RWPE1 (cell line): ENCODE measurements at regions not wholly inside any gene's neighbourhood (a gene's known extent, or its start where the extent isn't known, plus 50 kb on each side); places are given as distances from the start of the nearest gene placed in this dataset.
A peak's percentile ranks its signal among the peaks of the same experiment; 100 is the strongest.

Experiments
- CTCF ChIA-PET: fragments of 350-600 bp; sonication (Branson Sonifier 250); formaldehyde crosslinking; extraction: SDS; loops from one replicate; lab custom pipeline; 2021; lab: Yijun Ruan, JAX
- POLR2A ChIA-PET: fragments of 400-600 bp; formaldehyde crosslinking; extraction: SDS; loops from one replicate; lab custom pipeline; 2020; ENCODE audit warnings: antibody characterized with exemption; ENCODE audit not compliant: low non-redundant PET; lab: Yijun Ruan, JAX
- DNase-seq: peaks from one replicate; pipeline ENCODE4 v3.0.0; 2012; ENCODE audit warnings: low spot score
- H3K27ac ChIP-seq: fragments of 450-650 bp; 2 replicates; pipeline ENCODE4 v1.5.1; 2017
- TF ChIP-seq, protein P1 (sequence below): fragments of 450-650 bp; conservative IDR thresholded peaks from 2 replicates; pipeline ENCODE4 v1.5.1; 2017; ENCODE audit warnings: low read depth, mild to moderate bottlenecking

DNA sequence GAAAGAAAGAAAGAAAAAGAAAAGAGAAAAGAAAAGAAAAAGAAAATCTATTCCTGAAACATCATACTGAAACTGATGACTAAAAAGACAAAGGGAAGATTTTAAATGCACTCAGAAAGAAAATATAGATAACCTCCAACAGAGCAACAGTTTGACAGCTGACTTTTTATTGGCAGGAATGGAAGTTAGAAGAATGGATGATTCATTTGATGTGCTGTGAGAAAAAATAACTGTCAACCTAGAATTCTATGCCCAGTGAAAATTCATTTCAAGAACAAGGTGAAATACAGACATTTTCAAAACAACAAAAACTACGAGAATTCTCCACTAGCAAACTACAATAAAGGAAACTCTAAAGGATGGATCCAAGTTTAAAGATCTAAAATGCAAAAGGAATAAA is 50.5 kb upstream of the HSPA12A start:
- POLR2A ChIA-PET, result no interaction called here
- CTCF ChIA-PET, result interaction anchor here (0.6 kb wide), 1 partner anchor 166 kb away, joined by 4 read pairs; no protein-coding TSS in a partner anchor
- TF ChIP-seq, protein P1, sequence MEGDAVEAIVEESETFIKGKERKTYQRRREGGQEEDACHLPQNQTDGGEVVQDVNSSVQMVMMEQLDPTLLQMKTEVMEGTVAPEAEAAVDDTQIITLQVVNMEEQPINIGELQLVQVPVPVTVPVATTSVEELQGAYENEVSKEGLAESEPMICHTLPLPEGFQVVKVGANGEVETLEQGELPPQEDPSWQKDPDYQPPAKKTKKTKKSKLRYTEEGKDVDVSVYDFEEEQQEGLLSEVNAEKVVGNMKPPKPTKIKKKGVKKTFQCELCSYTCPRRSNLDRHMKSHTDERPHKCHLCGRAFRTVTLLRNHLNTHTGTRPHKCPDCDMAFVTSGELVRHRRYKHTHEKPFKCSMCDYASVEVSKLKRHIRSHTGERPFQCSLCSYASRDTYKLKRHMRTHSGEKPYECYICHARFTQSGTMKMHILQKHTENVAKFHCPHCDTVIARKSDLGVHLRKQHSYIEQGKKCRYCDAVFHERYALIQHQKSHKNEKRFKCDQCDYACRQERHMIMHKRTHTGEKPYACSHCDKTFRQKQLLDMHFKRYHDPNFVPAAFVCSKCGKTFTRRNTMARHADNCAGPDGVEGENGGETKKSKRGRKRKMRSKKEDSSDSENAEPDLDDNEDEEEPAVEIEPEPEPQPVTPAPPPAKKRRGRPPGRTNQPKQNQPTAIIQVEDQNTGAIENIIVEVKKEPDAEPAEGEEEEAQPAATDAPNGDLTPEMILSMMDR, result no peak
- no peak overlapping the region for H3K27ac ChIP-seq
- no peak for DNase-seq

DNA sequence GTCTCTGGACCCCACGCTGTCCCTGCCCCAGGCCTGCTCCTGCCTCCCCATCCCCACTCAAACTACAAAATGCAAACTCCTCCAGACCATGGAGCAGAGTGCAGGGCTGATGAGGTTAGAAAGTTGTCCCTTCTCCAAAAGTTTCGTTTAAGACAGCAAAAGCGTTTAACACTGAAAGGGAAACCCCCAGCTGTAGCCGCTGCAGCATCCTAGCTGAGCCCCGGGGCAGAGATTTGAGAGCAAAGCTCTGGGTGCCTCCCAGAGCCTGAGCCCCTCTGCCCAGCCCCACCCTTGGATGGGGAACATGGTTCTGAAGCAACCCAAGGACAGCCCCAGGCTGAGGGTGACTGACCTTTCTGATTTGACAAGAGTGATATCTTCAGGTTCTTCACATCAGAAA is 52.8 kb upstream of the ENO4 start:
- ChIA-PET CTCF (interaction anchor here (0.6 to 4.0 kb wide), 27 partner anchors 9 to 522 kb away, joined by 3 to 65 read pairs (median 4); no protein-coding TSS in a partner anchor), POLR2A (no interaction called here)
- H3K27ac ChIP-seq, result no peak overlapping the region
- DNase-seq, result no peak
- TF ChIP-seq, protein P1, result no peak

DNA sequence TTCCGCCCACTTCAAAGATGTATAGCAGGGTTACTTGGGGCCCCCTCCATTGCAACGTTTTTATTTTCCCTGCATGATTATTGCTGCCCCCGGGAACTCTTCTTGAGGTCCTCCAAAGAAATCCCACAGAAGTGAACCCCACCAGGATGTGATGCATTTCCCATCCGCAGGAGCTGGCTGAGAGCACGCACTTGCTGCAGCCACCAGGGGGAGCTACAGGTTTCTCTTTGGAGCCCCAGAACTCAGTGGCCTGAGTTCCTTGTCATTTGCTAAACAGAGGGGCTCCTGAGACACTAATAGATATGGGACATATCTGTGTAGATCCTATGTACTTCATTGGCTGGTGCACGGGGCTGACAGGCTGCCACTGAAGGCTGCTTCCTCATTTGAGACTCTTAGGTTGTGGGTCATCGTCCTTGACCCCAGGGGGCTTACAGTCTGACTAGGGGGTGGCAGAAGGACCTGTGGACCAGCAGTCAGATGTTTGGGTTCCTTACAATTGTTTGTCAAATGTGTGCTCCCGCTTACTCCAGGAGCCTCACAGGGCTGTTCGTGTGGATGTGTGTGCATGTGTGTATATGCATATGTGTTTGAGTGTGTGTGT is 52.3 kb upstream of the ENO4 start:
- TF ChIP-seq, protein P1, result peak; percentile 88
- POLR2A ChIA-PET, result no interaction called here
- CTCF ChIA-PET, result interaction anchor here (0.6 to 4.0 kb wide), 30 partner anchors 8 to 526 kb away, joined by 3 to 65 read pairs (median 4); no protein-coding TSS in a partner anchor
- DNase-seq, result peak; percentile 81
- H3K27ac ChIP-seq, result no peak overlapping the region

DNA sequence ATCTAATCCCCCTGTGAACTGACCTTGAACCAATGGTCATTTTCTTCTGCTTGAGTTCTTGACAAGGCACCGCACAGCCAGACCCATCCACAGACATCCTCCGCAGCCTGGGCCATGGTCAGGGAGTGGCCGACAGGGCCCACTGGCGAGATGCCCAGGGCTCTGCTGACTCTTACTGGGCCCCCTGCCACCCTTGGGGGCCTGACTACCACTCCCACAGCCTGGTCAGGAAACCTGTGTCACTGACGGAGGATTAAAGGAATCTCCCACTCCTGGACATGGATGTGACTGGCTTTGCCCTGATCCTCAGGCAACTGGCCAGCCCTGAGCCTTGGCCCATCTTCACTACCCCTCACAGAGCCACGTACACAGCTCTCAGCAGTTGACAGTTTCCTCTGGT is 50.4 kb upstream of the ENO4 start:
- CTCF ChIA-PET, result interaction anchor here (0.6 to 2.0 kb wide), 3 partner anchors 11 to 376 kb away, joined by 3 to 9 read pairs (median 7); no protein-coding TSS in a partner anchor
- H3K27ac ChIP-seq, result no peak overlapping the region
- POLR2A ChIA-PET, result no interaction called here
- TF ChIP-seq, protein P1, result no peak
- no peak for DNase-seq
